Memory B cell (primary cell): ENCODE measurements at regions not wholly inside any gene's neighbourhood (a gene's known extent, or its start where the extent isn't known, plus 50 kb on each side); places are given as distances from the start of the nearest gene placed in this dataset.

Experiments used
- ATAC-seq: fragments of 150-1000 bp; cut with Tn5 transposase; 2 replicates; pipeline ENCODE4 v1.10.0; 2021; ENCODE audit warnings: low read depth, mild to moderate bottlenecking, moderate library complexity
- DNase-seq, 2 donors: peaks; one replicate each; pipeline ENCODE4 v3.0.0; 2022; ENCODE audit warnings: low spot score in 2 of 2
- H3K27ac Mint-ChIP-seq: one replicate; pipeline ENCODE4 v1.8.0; 2022; ENCODE audit warnings: mild to moderate bottlenecking, moderate library complexity, mixed read lengths
- H3K27me3 Mint-ChIP-seq: one replicate; pipeline ENCODE4 v1.8.0; 2022; ENCODE audit warnings: mixed read lengths
- H3K36me3 Mint-ChIP-seq: one replicate; pipeline ENCODE4 v1.8.0; 2022; ENCODE audit warnings: mild to moderate bottlenecking, mixed read lengths
- H3K4me1 Mint-ChIP-seq: one replicate; pipeline ENCODE4 v1.8.0; 2022; ENCODE audit warnings: mixed read lengths
- H3K4me3 Mint-ChIP-seq: one replicate; pipeline ENCODE4 v1.8.0; 2022; ENCODE audit warnings: mild to moderate bottlenecking, moderate library complexity, mixed read lengths
- H3K9me3 Mint-ChIP-seq: one replicate; pipeline ENCODE4 v1.8.0; 2022; ENCODE audit warnings: mixed read lengths

- Mint-ChIP-seq H3K27ac (no peak overlapping the region), H3K36me3 (no peaks in the 10 kb centered on the region), H3K9me3 (no peaks in the 10 kb centered on the region), H3K4me3 (no peak overlapping the region), H3K4me1 (no peaks in the 10 kb centered on the region), H3K27me3 (no peaks in the 10 kb centered on the region)
- no peak for ATAC-seq
- DNase-seq, result no peak
Observed at GRCh38 chr1:82897549-82897948, 1096.8 kb downstream of the ADGRL2 start.

GRCh38 chr1:82896036-82896435, 1095.3 kb downstream of the ADGRL2 start:
- H3K4me3 Mint-ChIP-seq, result no peak overlapping the region
- H3K27me3 Mint-ChIP-seq, result no peaks in the 10 kb centered on the region
- ATAC-seq (no peak), DNase-seq (no peak)
- H3K9me3 Mint-ChIP-seq, result no peaks in the 10 kb centered on the region
- H3K4me1 Mint-ChIP-seq, result no peaks in the 10 kb centered on the region
- no peak overlapping the region for H3K27ac Mint-ChIP-seq
- no peaks in the 10 kb centered on the region for H3K36me3 Mint-ChIP-seq

- ATAC-seq (no peak), DNase-seq (no peak)
- Mint-ChIP-seq H3K36me3 (no peaks in the 10 kb centered on the region), H3K4me1 (no peaks in the 10 kb centered on the region), H3K4me3 (no peak overlapping the region), H3K27me3 (no peaks in the 10 kb centered on the region), H3K27ac (no peak overlapping the region), H3K9me3 (no peaks in the 10 kb centered on the region)
Observed at GRCh38 chr1:82894635-82895034, 1093.9 kb downstream of the ADGRL2 start.

- ATAC-seq, result no peak
- no peaks in the 10 kb centered on the region for H3K9me3 Mint-ChIP-seq
- no peak for DNase-seq
- no peak overlapping the region for H3K27ac Mint-ChIP-seq
- H3K4me3 Mint-ChIP-seq, result no peak overlapping the region
- H3K4me1 Mint-ChIP-seq, result no peaks in the 10 kb centered on the region
- no peaks in the 10 kb centered on the region for H3K27me3 Mint-ChIP-seq
- no peaks in the 10 kb centered on the region for H3K36me3 Mint-ChIP-seq
Observed at GRCh38 chr1:82893712-82894470, 1093.2 kb downstream of the ADGRL2 start.

GRCh38 chr1:82880506-82880905, 1079.8 kb downstream of the ADGRL2 start:
- H3K27ac Mint-ChIP-seq, result no peak overlapping the region
- no peak for ATAC-seq
- H3K4me1 Mint-ChIP-seq, result no peaks in the 10 kb centered on the region
- H3K4me3 Mint-ChIP-seq, result no peak overlapping the region
- H3K9me3 Mint-ChIP-seq, result no peaks in the 10 kb centered on the region
- no peaks in the 10 kb centered on the region for H3K36me3 Mint-ChIP-seq
- H3K27me3 Mint-ChIP-seq, result peaks cover 1% of the 10 kb centered on the region
- no peak for DNase-seq

- H3K36me3 Mint-ChIP-seq, result no peaks in the 10 kb centered on the region
- H3K9me3 Mint-ChIP-seq, result no peaks in the 10 kb centered on the region
- DNase-seq, result no peak
- no peak overlapping the region for H3K27ac Mint-ChIP-seq
- H3K27me3 Mint-ChIP-seq, result peaks cover 1% of the 10 kb centered on the region
- H3K4me3 Mint-ChIP-seq, result no peak overlapping the region
- no peak for ATAC-seq
- H3K4me1 Mint-ChIP-seq, result no peaks in the 10 kb centered on the region
Observed at GRCh38 chr1:82879701-82880305, 1079.1 kb downstream of the ADGRL2 start.

GRCh38 chr1:82875170-82875569, 1074.4 kb downstream of the ADGRL2 start:
- Mint-ChIP-seq H3K27ac (no peak overlapping the region), H3K9me3 (no peaks in the 10 kb centered on the region), H3K4me3 (no peak overlapping the region), H3K27me3 (no peaks in the 10 kb centered on the region), H3K4me1 (no peaks in the 10 kb centered on the region), H3K36me3 (no peaks in the 10 kb centered on the region)
- ATAC-seq (no peak), DNase-seq (no peak)

GRCh38 chr1:82874041-82874440, 1073.3 kb downstream of the ADGRL2 start:
- Mint-ChIP-seq H3K4me1 (no peaks in the 10 kb centered on the region), H3K27ac (no peak overlapping the region), H3K4me3 (no peak overlapping the region), H3K36me3 (no peaks in the 10 kb centered on the region), H3K27me3 (no peaks in the 10 kb centered on the region), H3K9me3 (no peaks in the 10 kb centered on the region)
- ATAC-seq, result no peak
- no peak for DNase-seq

- Mint-ChIP-seq H3K4me1 (no peaks in the 10 kb centered on the region), H3K9me3 (peaks cover 1% of the 10 kb centered on the region), H3K36me3 (no peaks in the 10 kb centered on the region), H3K4me3 (no peak overlapping the region), H3K27me3 (no peaks in the 10 kb centered on the region), H3K27ac (no peak overlapping the region)
- DNase-seq (no peak), ATAC-seq (no peak)
Observed at GRCh38 chr1:82870332-82870731, 1069.6 kb downstream of the ADGRL2 start.

GRCh38 chr1:82867781-82868180, 1067.0 kb downstream of the ADGRL2 start:
- no peak overlapping the region for H3K27ac Mint-ChIP-seq
- H3K36me3 Mint-ChIP-seq, result no peaks in the 10 kb centered on the region
- no peak overlapping the region for H3K4me3 Mint-ChIP-seq
- peaks cover 1% of the 10 kb centered on the region for H3K9me3 Mint-ChIP-seq
- H3K27me3 Mint-ChIP-seq, result no peaks in the 10 kb centered on the region
- no peaks in the 10 kb centered on the region for H3K4me1 Mint-ChIP-seq
- ATAC-seq (no peak), DNase-seq (no peak)

GRCh38 chr1:82861749-82862148, 1061.0 kb downstream of the ADGRL2 start:
- H3K27me3 Mint-ChIP-seq, result no peaks in the 10 kb centered on the region
- ATAC-seq, result no peak
- no peak overlapping the region for H3K4me3 Mint-ChIP-seq
- H3K27ac Mint-ChIP-seq, result no peak overlapping the region
- no peaks in the 10 kb centered on the region for H3K9me3 Mint-ChIP-seq
- no peaks in the 10 kb centered on the region for H3K36me3 Mint-ChIP-seq
- DNase-seq, result no peak
- no peaks in the 10 kb centered on the region for H3K4me1 Mint-ChIP-seq

GRCh38 chr1:82858031-82858430, 1057.3 kb downstream of the ADGRL2 start:
- Mint-ChIP-seq H3K4me3 (no peak overlapping the region), H3K27ac (no peak overlapping the region), H3K36me3 (no peaks in the 10 kb centered on the region), H3K4me1 (no peaks in the 10 kb centered on the region), H3K9me3 (no peaks in the 10 kb centered on the region), H3K27me3 (no peaks in the 10 kb centered on the region)
- ATAC-seq (no peak), DNase-seq (no peak)

GRCh38 chr1:82849460-82849859, 1048.7 kb downstream of the ADGRL2 start:
- Mint-ChIP-seq H3K36me3 (no peaks in the 10 kb centered on the region), H3K4me3 (no peak overlapping the region), H3K4me1 (no peaks in the 10 kb centered on the region), H3K9me3 (no peaks in the 10 kb centered on the region), H3K27ac (no peak overlapping the region), H3K27me3 (no peaks in the 10 kb centered on the region)
- no peak for ATAC-seq
- no peak for DNase-seq

GRCh38 chr1:82848043-82848442, 1047.3 kb downstream of the ADGRL2 start:
- DNase-seq, result no peak
- Mint-ChIP-seq H3K9me3 (no peaks in the 10 kb centered on the region), H3K36me3 (no peaks in the 10 kb centered on the region), H3K4me1 (no peaks in the 10 kb centered on the region), H3K27ac (no peak overlapping the region), H3K4me3 (no peak overlapping the region), H3K27me3 (no peaks in the 10 kb centered on the region)
- ATAC-seq, result no peak

- ATAC-seq (no peak), DNase-seq (no peak)
- Mint-ChIP-seq H3K4me1 (no peaks in the 10 kb centered on the region), H3K27me3 (no peaks in the 10 kb centered on the region), H3K36me3 (no peaks in the 10 kb centered on the region), H3K27ac (no peak overlapping the region), H3K9me3 (no peaks in the 10 kb centered on the region), H3K4me3 (no peak overlapping the region)
Observed at GRCh38 chr1:82845866-82846265, 1045.1 kb downstream of the ADGRL2 start.
